ENCODE measurements at regions not wholly inside any gene's neighbourhood (a gene's known extent, or its start where the extent isn't known, plus 50 kb on each side); places are given as distances from the start of the nearest gene placed in this dataset.
A peak's percentile ranks its signal among the peaks of the same experiment; 100 is the strongest.

- DNase-seq, result no peak
Observed at GRCh38 chr1:199109160-199109559, 470.3 kb downstream of the PTPRC start.

- no peak for DNase-seq
Observed at GRCh38 chr1:199112365-199112764, 473.5 kb downstream of the PTPRC start.

- DNase-seq, result peak in 2 of 3 donors; percentile 18 to 33
Observed at GRCh38 chr1:199113265-199113869, 474.5 kb downstream of the PTPRC start.

- no peak for DNase-seq
Observed at GRCh38 chr1:199116488-199116887, 477.6 kb downstream of the PTPRC start.

- DNase-seq, result no peak
Observed at GRCh38 chr1:199121047-199121446, 482.2 kb downstream of the PTPRC start.

- no peak for DNase-seq
Observed at GRCh38 chr1:199122085-199122484, 483.2 kb downstream of the PTPRC start.

- no peak for DNase-seq
Observed at GRCh38 chr1:199122532-199123311, 483.9 kb downstream of the PTPRC start.

- DNase-seq, result peak in 1 of 3 donors; percentile 52
Observed at GRCh38 chr1:199123615-199124014, 484.8 kb downstream of the PTPRC start.

GRCh38 chr1:199124351-199124750 lies 485.5 kb downstream of the PTPRC start:
- DNase-seq, result no peak

- DNase-seq, result no peak
Observed at GRCh38 chr1:199129247-199129646, 490.4 kb downstream of the PTPRC start.

GRCh38 chr1:199132006-199132405 lies 493.2 kb downstream of the PTPRC start:
- DNase-seq, result no peak

GRCh38 chr1:199135901-199136300 lies 497.1 kb downstream of the PTPRC start:
- no peak for DNase-seq

GRCh38 chr1:199138061-199138460 lies 499.2 kb downstream of the PTPRC start:
- no peak for DNase-seq

GRCh38 chr1:199149591-199149990 lies 510.8 kb downstream of the PTPRC start:
- no peak for DNase-seq

- DNase-seq, result no peak
Observed at GRCh38 chr1:199150756-199151155, 511.9 kb downstream of the PTPRC start.

- DNase-seq, result peak in 1 of 3 donors; percentile 11
Observed at GRCh38 chr1:199151634-199152425, 513.0 kb downstream of the PTPRC start.

GRCh38 chr1:199152676-199153075 lies 513.8 kb downstream of the PTPRC start:
- DNase-seq, result no peak

- no peak for DNase-seq
Observed at GRCh38 chr1:199155166-199156019, 516.6 kb downstream of the PTPRC start.

GRCh38 chr1:199157494-199157893 lies 518.7 kb downstream of the PTPRC start:
- DNase-seq, result peak in 1 of 3 donors; percentile 14

- DNase-seq, result no peak
Observed at GRCh38 chr1:199160521-199161318, 521.9 kb downstream of the PTPRC start.

- no peak for DNase-seq
Observed at GRCh38 chr1:199161319-199161680, 522.5 kb downstream of the PTPRC start.

Data from muscle of back (tissue), 3 donors.